ENCODE measurements at regions not wholly inside any gene's neighbourhood (a gene's known extent, or its start where the extent isn't known, plus 50 kb on each side); places are given as distances from the start of the nearest gene placed in this dataset.

GRCh38 chr4:59597536-59598329 lies 1602.4 kb upstream of the ADGRL3 start:
- TF ChIP-seq POLR2A (IDR thresholded peaks at IDR 0.05) (no peak), CTCF (IDR thresholded peaks at IDR 0.05) (no peak)
